ENCODE measurements at regions not wholly inside any gene's neighbourhood (a gene's known extent, or its start where the extent isn't known, plus 50 kb on each side); places are given as distances from the start of the nearest gene placed in this dataset.

- TF ChIP-seq CTCF (IDR thresholded peaks at IDR 0.05; ENCODE audit: low read depth, low read length, poor library complexity, severe bottlenecking) (no peak), EZH2phosphoT487 (IDR thresholded peaks at IDR 0.05; ENCODE audit: borderline replicate concordance, low read length) (no peak)
Measured at GRCh38 chr16:9170470-9170869, 79.0 kb downstream of the HAPSTR1 start.

Data from DOHH2 (cell line).